ENCODE measurements at regions not wholly inside any gene's neighbourhood (a gene's known extent, or its start where the extent isn't known, plus 50 kb on each side); places are given as distances from the start of the nearest gene placed in this dataset.

GRCh38 chr21:14677013-14677412 lies 130.9 kb upstream of the SAMSN1 start:
- no peak overlapping the region for H3K4me2 ChIP-seq
- no peaks in the 10 kb centered on the region for H3K9me3 ChIP-seq
- H3K27me3 ChIP-seq (ENCODE audit: insufficient read depth), result no peaks in the 10 kb centered on the region
- no peaks in the 10 kb centered on the region for H3K79me2 ChIP-seq (ENCODE audit: insufficient read depth)
- no peaks in the 10 kb centered on the region for H3F3A ChIP-seq (replicated peaks; ENCODE audit: insufficient read depth)
- TF ChIP-seq YY1 (IDR thresholded peaks at IDR 0.05; ENCODE audit: low read depth) (no peak), SMC3 (IDR thresholded peaks at IDR 0.05; ENCODE audit: low read depth, low read length) (no peak), ZBTB33 (IDR thresholded peaks at IDR 0.05; ENCODE audit: borderline replicate concordance, low read depth) (no peak), CHD2 (IDR thresholded peaks at IDR 0.05; ENCODE audit: low read length, partially characterized antibody) (no peak), RAD21 (IDR thresholded peaks at IDR 0.05; ENCODE audit: low read length) (no peak), FOSL2 (IDR thresholded peaks at IDR 0.05; ENCODE audit: borderline replicate concordance, low read depth) (no peak), TCF12 (IDR thresholded peaks at IDR 0.05) (no peak)
- no peaks in the 10 kb centered on the region for H3K4me1 ChIP-seq (ENCODE audit: control insufficient read depth in 1 of 2, insufficient read depth in 2 of 2, low read depth in 1 of 2, low read length in 1 of 2)
- DNase-seq, result no peak
- no peaks in the 10 kb centered on the region for H3K9me2 ChIP-seq
- H3K9ac ChIP-seq, result no peak overlapping the region
- CTCF ChIA-PET, result no interaction called here
- H3K4me3 ChIP-seq (ENCODE audit: low read depth in 2 of 2, low read length in 1 of 2), result no peak overlapping the region
- H4K20me1 ChIP-seq (ENCODE audit: insufficient read depth), result no peaks in the 10 kb centered on the region
- H3K36me3 ChIP-seq (replicated peaks in 1 of 2; ENCODE audit: control insufficient read depth in 1 of 2, insufficient read depth in 2 of 2, low read length in 1 of 2), result no peaks in the 10 kb centered on the region
- POLR2A ChIA-PET, result no interaction called here
- H2AFZ ChIP-seq (ENCODE audit: low read depth), result no peak overlapping the region
- no peak overlapping the region for H3K27ac ChIP-seq (ENCODE audit: low read depth in 2 of 2, low read length in 1 of 2)

GRCh38 chr21:14675774-14676530 lies 129.8 kb upstream of the SAMSN1 start:
- no peak for DNase-seq
- H2AFZ ChIP-seq (ENCODE audit: low read depth), result no peak overlapping the region
- H3K9ac ChIP-seq, result no peak overlapping the region
- H3K36me3 ChIP-seq (replicated peaks in 1 of 2; ENCODE audit: control insufficient read depth in 1 of 2, insufficient read depth in 2 of 2, low read length in 1 of 2), result no peaks in the 10 kb centered on the region
- H4K20me1 ChIP-seq (ENCODE audit: insufficient read depth), result no peaks in the 10 kb centered on the region
- H3K4me1 ChIP-seq (ENCODE audit: control insufficient read depth in 1 of 2, insufficient read depth in 2 of 2, low read depth in 1 of 2, low read length in 1 of 2), result no peaks in the 10 kb centered on the region
- TF ChIP-seq MAX (IDR thresholded peaks at IDR 0.05; ENCODE audit: low read depth), result no peak
- no peak overlapping the region for H3K27ac ChIP-seq (ENCODE audit: low read depth in 2 of 2, low read length in 1 of 2)
- ChIA-PET CTCF (interaction anchor here (1.0 kb wide), 1 partner anchor 9 kb away, joined by 3 read pairs; no protein-coding TSS in a partner anchor), POLR2A (no interaction called here)
- 3% methylated on average over 7 of the region's 7 CpGs for WGBS (ENCODE audit: low lambda C conversion rate)
- no peaks in the 10 kb centered on the region for H3K79me2 ChIP-seq (ENCODE audit: insufficient read depth)
- H3K4me2 ChIP-seq, result no peak overlapping the region
- H3K4me3 ChIP-seq (ENCODE audit: low read depth in 2 of 2, low read length in 1 of 2), result no peak overlapping the region
- no peaks in the 10 kb centered on the region for H3K27me3 ChIP-seq (ENCODE audit: insufficient read depth)
- no peaks in the 10 kb centered on the region for H3K9me3 ChIP-seq
- H3K9me2 ChIP-seq, result no peaks in the 10 kb centered on the region
- H3F3A ChIP-seq (replicated peaks; ENCODE audit: insufficient read depth), result no peaks in the 10 kb centered on the region

GRCh38 chr21:14673649-14674048 lies 127.5 kb upstream of the SAMSN1 start:
- TF ChIP-seq CHD2 (IDR thresholded peaks at IDR 0.05; ENCODE audit: low read length, partially characterized antibody) (no peak), ZBTB33 (IDR thresholded peaks at IDR 0.05; ENCODE audit: borderline replicate concordance, low read depth) (no peak), POLR2AphosphoS5 (IDR thresholded peaks at IDR 0.05; ENCODE audit: low read depth, low read length) (no peak), ELF1 (IDR thresholded peaks at IDR 0.05) (no peak), GATA2 (CRISPR knock-in tag; IDR thresholded peaks at IDR 0.05) (no peak), CTCF (IDR thresholded peaks at IDR 0.05) (no peak), NFIC (IDR thresholded peaks at IDR 0.05; ENCODE audit: borderline replicate concordance) (no peak), TAF1 (IDR thresholded peaks at IDR 0.05; ENCODE audit: borderline replicate concordance, low read depth, low read length) (no peak), FOXM1 (IDR thresholded peaks at IDR 0.05; ENCODE audit: low read depth) (no peak), MAX (IDR thresholded peaks at IDR 0.05; ENCODE audit: low read depth) (no peak)
- no peaks in the 10 kb centered on the region for H3K79me2 ChIP-seq (ENCODE audit: insufficient read depth)
- H3F3A ChIP-seq (replicated peaks; ENCODE audit: insufficient read depth), result no peaks in the 10 kb centered on the region
- no peaks in the 10 kb centered on the region for H3K9me2 ChIP-seq
- ChIA-PET CTCF (no interaction called here), POLR2A (no interaction called here)
- no peak overlapping the region for H3K4me3 ChIP-seq (ENCODE audit: low read depth in 2 of 2, low read length in 1 of 2)
- no peak overlapping the region for H3K9ac ChIP-seq
- 5% methylated on average over 3 of the region's 3 CpGs for WGBS (ENCODE audit: low lambda C conversion rate)
- no peaks in the 10 kb centered on the region for H3K27me3 ChIP-seq (ENCODE audit: insufficient read depth)
- H3K27ac ChIP-seq (ENCODE audit: low read depth in 2 of 2, low read length in 1 of 2), result no peak overlapping the region
- no peaks in the 10 kb centered on the region for H4K20me1 ChIP-seq (ENCODE audit: insufficient read depth)
- no peak overlapping the region for H2AFZ ChIP-seq (ENCODE audit: low read depth)
- no peak overlapping the region for H3K4me2 ChIP-seq
- no peaks in the 10 kb centered on the region for H3K36me3 ChIP-seq (replicated peaks in 1 of 2; ENCODE audit: control insufficient read depth in 1 of 2, insufficient read depth in 2 of 2, low read length in 1 of 2)
- no peaks in the 10 kb centered on the region for H3K9me3 ChIP-seq
- no peak for DNase-seq
- no peaks in the 10 kb centered on the region for H3K4me1 ChIP-seq (ENCODE audit: control insufficient read depth in 1 of 2, insufficient read depth in 2 of 2, low read depth in 1 of 2, low read length in 1 of 2)

Data from SK-N-SH (cell line).